ENCODE measurements at regions not wholly inside any gene's neighbourhood (a gene's known extent, or its start where the extent isn't known, plus 50 kb on each side); places are given as distances from the start of the nearest gene placed in this dataset.

- TF ChIP-seq CTCF (IDR thresholded peaks at IDR 0.05) (no peak), POLR2AphosphoS5 (IDR thresholded peaks at IDR 0.05; ENCODE audit: insufficient read depth in 1 of 2, low read depth in 1 of 2) (no peak), POLR2A (IDR thresholded peaks at IDR 0.05) (no peak)
Observed at GRCh38 chr2:238730881-238731280, 117.0 kb upstream of the TWIST2 start.

Data from vagina (tissue), 2 donors.